Parathyroid adenoma (tissue), 2 donors: ENCODE measurements at regions not wholly inside any gene's neighbourhood (a gene's known extent, or its start where the extent isn't known, plus 50 kb on each side); places are given as distances from the start of the nearest gene placed in this dataset.

Source experiments
- H2AFZ ChIP-seq: fragments of 300-600 bp; sonication (generic); one replicate; pipeline ENCODE4 v1.7.0; 2017; ENCODE audit warnings: antibody characterized with exemption, mild to moderate bottlenecking
- H3K27ac ChIP-seq: fragments of 300-600 bp; sonication (generic); one replicate; pipeline ENCODE4 v1.7.0; 2017
- H3K27me3 ChIP-seq: fragments of 300-600 bp; sonication (generic); one replicate; pipeline ENCODE4 v1.7.0; 2017; ENCODE audit warnings: low read length; ENCODE audit not compliant: control insufficient read depth, insufficient read depth
- H3K36me3 ChIP-seq: fragments of 300-600 bp; sonication (generic); one replicate; pipeline ENCODE4 v1.7.0; 2017; ENCODE audit warnings: low read length; ENCODE audit not compliant: control insufficient read depth, insufficient read depth
- H3K4me1 ChIP-seq: fragments of 300-600 bp; sonication (generic); one replicate; pipeline ENCODE4 v1.7.0; 2017; ENCODE audit warnings: control low read depth
- H3K4me2 ChIP-seq: fragments of 300-600 bp; sonication (generic); one replicate; pipeline ENCODE4 v1.7.0; 2017; ENCODE audit warnings: low read length
- H3K4me3 ChIP-seq: fragments of 300-600 bp; sonication (generic); one replicate; pipeline ENCODE4 v1.7.0; 2017; ENCODE audit warnings: low read depth, low read length
- H3K79me2 ChIP-seq: fragments of 300-600 bp; sonication (generic); one replicate; pipeline ENCODE4 v1.7.0; 2017; ENCODE audit warnings: control low read depth
- H3K9ac ChIP-seq: fragments of 300-600 bp; sonication (generic); one replicate; pipeline ENCODE4 v1.7.0; 2017; ENCODE audit warnings: mild to moderate bottlenecking
- H3K9me3 ChIP-seq: fragments of 300-600 bp; sonication (generic); one replicate; pipeline ENCODE4 v1.7.0; 2017; ENCODE audit warnings: low read length; ENCODE audit not compliant: control insufficient read depth
- TF ChIP-seq, protein P1 (sequence below): fragments of 300-600 bp; sonication (generic); IDR thresholded peaks from one replicate; pipeline ENCODE4 v1.7.0; 2017; ENCODE audit warnings: antibody characterized with exemption, mild to moderate bottlenecking
- donor health status: primary hyperparathyroidism.

DNA sequence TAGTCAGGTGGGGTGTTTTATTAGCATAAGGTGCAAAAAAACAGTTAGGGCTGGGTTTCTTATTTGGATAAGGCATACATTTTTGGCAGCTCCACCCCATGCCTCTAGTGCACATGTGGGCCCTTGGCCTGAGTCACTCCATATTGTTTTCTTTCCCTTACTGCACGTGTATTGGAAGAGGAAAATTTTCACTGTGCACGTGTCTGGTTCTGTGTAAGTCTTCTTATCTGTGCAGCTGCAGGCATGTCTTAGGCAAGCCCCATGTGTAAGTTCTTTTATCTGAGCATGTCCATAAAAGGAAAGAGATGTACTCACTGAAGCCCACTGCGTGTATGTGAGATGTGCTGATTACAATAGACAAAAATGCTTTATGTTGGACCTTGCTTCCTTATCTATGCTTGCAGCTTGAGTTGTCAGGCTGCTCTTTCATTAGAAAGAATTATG lies 540.3 kb upstream of the IGFBP3 start:
- no peak overlapping the region for H3K4me2 ChIP-seq
- no peak overlapping the region for H3K9ac ChIP-seq
- no peaks in the 10 kb centered on the region for H3K79me2 ChIP-seq
- no peaks in the 10 kb centered on the region for H3K4me1 ChIP-seq
- H3K27me3 ChIP-seq: no peaks in the 10 kb centered on the region
- no peaks in the 10 kb centered on the region for H3K36me3 ChIP-seq
- no peaks in the 10 kb centered on the region for H3K9me3 ChIP-seq
- H3K4me3 ChIP-seq: no peak overlapping the region
- TF ChIP-seq, protein P1, sequence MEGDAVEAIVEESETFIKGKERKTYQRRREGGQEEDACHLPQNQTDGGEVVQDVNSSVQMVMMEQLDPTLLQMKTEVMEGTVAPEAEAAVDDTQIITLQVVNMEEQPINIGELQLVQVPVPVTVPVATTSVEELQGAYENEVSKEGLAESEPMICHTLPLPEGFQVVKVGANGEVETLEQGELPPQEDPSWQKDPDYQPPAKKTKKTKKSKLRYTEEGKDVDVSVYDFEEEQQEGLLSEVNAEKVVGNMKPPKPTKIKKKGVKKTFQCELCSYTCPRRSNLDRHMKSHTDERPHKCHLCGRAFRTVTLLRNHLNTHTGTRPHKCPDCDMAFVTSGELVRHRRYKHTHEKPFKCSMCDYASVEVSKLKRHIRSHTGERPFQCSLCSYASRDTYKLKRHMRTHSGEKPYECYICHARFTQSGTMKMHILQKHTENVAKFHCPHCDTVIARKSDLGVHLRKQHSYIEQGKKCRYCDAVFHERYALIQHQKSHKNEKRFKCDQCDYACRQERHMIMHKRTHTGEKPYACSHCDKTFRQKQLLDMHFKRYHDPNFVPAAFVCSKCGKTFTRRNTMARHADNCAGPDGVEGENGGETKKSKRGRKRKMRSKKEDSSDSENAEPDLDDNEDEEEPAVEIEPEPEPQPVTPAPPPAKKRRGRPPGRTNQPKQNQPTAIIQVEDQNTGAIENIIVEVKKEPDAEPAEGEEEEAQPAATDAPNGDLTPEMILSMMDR: no peak
- no peak overlapping the region for H2AFZ ChIP-seq
- H3K27ac ChIP-seq: no peak overlapping the region

DNA sequence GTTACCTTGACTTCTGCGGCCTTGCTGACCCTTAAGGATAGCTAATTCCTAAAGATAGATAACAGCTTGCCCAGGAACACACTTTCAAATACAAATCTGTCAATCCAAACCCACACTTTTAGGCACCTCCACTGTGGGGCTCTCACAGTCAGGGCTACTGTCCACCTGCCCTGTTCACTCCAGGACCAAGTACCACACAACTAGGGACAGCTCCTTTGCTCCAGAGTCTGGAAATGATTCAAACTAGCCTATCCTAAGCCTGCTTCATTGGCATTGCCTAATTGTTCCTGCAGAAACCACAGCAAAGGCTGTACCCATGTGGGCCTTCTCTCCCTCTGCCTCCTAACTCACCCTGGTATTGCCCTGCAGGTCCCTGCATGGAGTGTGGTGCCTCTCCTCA lies 538.9 kb upstream of the IGFBP3 start:
- Histone ChIP-seq H3K4me2 (no peak overlapping the region), H3K27ac (no peak overlapping the region), H3K79me2 (no peaks in the 10 kb centered on the region), H3K9ac (no peak overlapping the region), H3K27me3 (no peaks in the 10 kb centered on the region), H3K4me3 (no peak overlapping the region), H3K4me1 (no peaks in the 10 kb centered on the region), H3K36me3 (no peaks in the 10 kb centered on the region), H2AFZ (no peak overlapping the region), H3K9me3 (no peaks in the 10 kb centered on the region)
- TF ChIP-seq, protein P1: no peak

DNA sequence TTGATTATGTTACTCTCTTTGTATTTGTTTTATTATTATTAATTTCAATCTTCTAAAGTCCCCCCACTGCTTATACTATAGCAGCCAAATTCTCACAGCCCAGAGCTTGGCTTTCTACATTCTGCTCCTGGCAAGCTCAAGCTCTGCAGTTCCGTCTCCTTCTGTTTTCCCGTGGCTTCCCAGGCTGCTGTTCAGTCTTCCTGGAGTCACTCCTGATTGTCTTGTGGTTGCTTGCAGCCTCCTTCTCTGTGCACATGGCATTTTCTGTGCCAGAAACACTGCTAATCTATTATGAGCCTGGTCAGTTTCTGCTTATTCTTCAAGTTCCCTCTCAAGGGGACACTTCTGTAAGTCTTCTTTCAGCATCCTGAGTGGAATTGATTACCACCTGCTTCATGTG lies 533.7 kb upstream of the IGFBP3 start:
- TF ChIP-seq, protein P1: no peak
- Histone ChIP-seq H2AFZ (no peak overlapping the region), H3K27ac (no peak overlapping the region), H3K27me3 (no peaks in the 10 kb centered on the region), H3K9ac (no peak overlapping the region), H3K4me1 (no peaks in the 10 kb centered on the region), H3K4me3 (no peak overlapping the region), H3K36me3 (no peaks in the 10 kb centered on the region), H3K79me2 (no peaks in the 10 kb centered on the region), H3K4me2 (no peak overlapping the region), H3K9me3 (no peaks in the 10 kb centered on the region)

DNA sequence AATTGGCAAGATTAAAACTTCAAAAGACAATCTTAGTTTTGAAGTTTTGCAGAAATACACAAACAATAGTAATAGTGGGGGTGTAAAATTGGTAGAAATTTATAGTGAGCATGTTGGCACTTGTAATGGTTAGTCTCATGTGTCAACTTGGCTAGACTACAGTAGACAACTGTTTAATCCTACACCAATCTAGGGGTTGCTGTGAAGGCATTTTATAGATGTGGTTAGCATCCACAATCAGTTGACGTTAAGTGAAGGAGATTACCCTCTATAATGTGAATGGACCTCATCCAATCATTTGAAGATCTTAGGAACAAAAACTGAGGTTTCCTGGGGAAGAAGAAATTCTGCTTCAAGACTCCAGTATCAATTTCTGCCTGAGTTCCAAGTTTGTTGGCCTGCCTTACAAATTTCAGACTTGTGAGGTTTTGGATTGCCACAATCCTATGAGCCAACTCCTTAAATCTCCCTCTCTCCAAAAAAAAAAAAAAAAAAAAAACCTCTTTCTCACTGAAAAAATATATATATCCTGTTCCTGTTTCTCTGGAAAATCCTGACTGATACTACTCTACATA lies 531.6 kb upstream of the IGFBP3 start:
- no peaks in the 10 kb centered on the region for H3K79me2 ChIP-seq
- H3K4me1 ChIP-seq: no peaks in the 10 kb centered on the region
- no peaks in the 10 kb centered on the region for H3K36me3 ChIP-seq
- no peak overlapping the region for H3K4me2 ChIP-seq
- H2AFZ ChIP-seq: no peak overlapping the region
- H3K4me3 ChIP-seq: no peak overlapping the region
- no peaks in the 10 kb centered on the region for H3K9me3 ChIP-seq
- TF ChIP-seq, protein P1: no peak
- no peak overlapping the region for H3K27ac ChIP-seq
- no peak overlapping the region for H3K9ac ChIP-seq
- H3K27me3 ChIP-seq: no peaks in the 10 kb centered on the region

DNA sequence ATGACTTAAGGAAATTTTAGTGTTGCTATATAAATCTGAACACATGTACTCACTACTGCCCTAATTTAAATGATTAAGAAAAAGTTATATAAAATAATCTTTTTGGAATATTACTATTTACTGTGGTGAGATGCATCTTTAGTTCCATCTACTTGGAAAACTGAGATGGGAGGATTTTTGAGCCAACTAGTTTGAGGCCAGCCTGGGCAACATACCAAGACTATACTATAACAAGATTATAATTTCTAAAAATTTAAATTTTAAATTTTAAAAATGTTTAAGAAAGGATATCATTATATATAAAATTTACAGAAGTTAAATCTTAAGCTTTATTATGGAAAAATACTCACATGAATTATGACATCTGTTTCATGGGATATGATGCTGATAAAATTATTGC lies 530.8 kb upstream of the IGFBP3 start:
- no peaks in the 10 kb centered on the region for H3K27me3 ChIP-seq
- no peak overlapping the region for H2AFZ ChIP-seq
- no peak overlapping the region for H3K27ac ChIP-seq
- H3K4me2 ChIP-seq: no peak overlapping the region
- no peaks in the 10 kb centered on the region for H3K79me2 ChIP-seq
- H3K36me3 ChIP-seq: no peaks in the 10 kb centered on the region
- no peaks in the 10 kb centered on the region for H3K4me1 ChIP-seq
- no peaks in the 10 kb centered on the region for H3K9me3 ChIP-seq
- no peak overlapping the region for H3K4me3 ChIP-seq
- TF ChIP-seq, protein P1: no peak
- no peak overlapping the region for H3K9ac ChIP-seq
